ENCODE measurements at regions not wholly inside any gene's neighbourhood (a gene's known extent, or its start where the extent isn't known, plus 50 kb on each side); places are given as distances from the start of the nearest gene placed in this dataset.

GRCh38 chr18:76670564-76671288, 151.6 kb upstream of the ZNF236 start:
- ChIA-PET CTCF (no interaction called here), POLR2A (no interaction called here)
- no peak for DNase-seq
- H3K4me1 Mint-ChIP-seq, result no peaks in the 10 kb centered on the region
- H3K27me3 Mint-ChIP-seq, result peaks cover 10% of the 10 kb centered on the region
- H3K27ac Mint-ChIP-seq, result no peak overlapping the region
- no peaks in the 10 kb centered on the region for H3K9me3 Mint-ChIP-seq
- no peaks in the 10 kb centered on the region for H3K36me3 Mint-ChIP-seq (ENCODE audit: low read depth)
- H3K4me3 Mint-ChIP-seq, result no peak overlapping the region

- Mint-ChIP-seq H3K27me3 (peaks cover 11% of the 10 kb centered on the region), H3K9me3 (no peaks in the 10 kb centered on the region), H3K4me3 (no peak overlapping the region), H3K36me3 (ENCODE audit: low read depth) (no peaks in the 10 kb centered on the region), H3K4me1 (no peaks in the 10 kb centered on the region), H3K27ac (no peak overlapping the region)
- no peak for DNase-seq
- POLR2A ChIA-PET, result no interaction called here
- CTCF ChIA-PET, result no interaction called here
Measured at GRCh38 chr18:76668546-76668945, 153.8 kb upstream of the ZNF236 start.

DNA sequence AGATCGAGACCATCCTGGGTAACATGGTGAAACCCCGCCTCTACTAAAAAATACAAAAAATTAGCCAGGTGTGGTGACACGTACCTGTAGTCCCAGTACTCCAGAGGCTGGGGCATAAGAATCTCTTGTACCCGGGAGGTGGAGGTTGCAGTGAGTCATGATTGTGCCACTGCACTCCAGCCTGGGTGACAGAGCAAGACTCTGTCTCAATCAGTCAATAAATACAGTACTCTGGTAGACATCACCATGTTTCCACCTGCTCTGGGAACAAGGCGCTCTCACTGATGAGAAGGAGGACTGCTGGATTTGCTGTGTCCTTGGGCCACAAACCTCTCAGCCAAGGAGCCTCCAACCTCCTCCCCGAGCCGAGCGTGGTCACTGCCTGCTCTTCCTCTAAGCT, 154.2 kb upstream of the ZNF236 start:
- Mint-ChIP-seq H3K27me3 (peaks cover 12% of the 10 kb centered on the region), H3K4me1 (no peaks in the 10 kb centered on the region), H3K4me3 (no peak overlapping the region), H3K9me3 (no peaks in the 10 kb centered on the region), H3K36me3 (ENCODE audit: low read depth) (no peaks in the 10 kb centered on the region), H3K27ac (no peak overlapping the region)
- ChIA-PET POLR2A (no interaction called here), CTCF (no interaction called here)
- no peak for DNase-seq

DNA sequence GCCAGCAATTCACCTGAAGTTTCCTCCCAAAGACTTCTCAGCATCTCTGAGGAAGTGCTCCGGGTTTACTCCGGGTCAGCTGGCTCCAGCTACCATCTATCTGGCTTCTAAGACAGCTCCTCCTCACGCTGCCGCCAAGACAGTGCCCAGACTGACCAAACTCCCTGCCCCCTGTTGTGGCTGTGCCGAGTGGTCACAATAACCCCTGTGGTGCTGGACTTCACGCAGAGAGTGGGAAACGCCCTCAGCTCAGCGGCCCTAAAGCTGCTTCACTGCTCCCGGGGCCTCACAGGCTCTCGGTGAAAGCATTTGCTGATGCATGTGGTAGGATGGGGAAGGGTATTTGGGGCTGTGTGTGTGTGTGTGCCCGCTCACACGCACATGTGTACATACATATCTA, 154.8 kb upstream of the ZNF236 start:
- no peak overlapping the region for H3K4me3 Mint-ChIP-seq
- no peaks in the 10 kb centered on the region for H3K36me3 Mint-ChIP-seq (ENCODE audit: low read depth)
- H3K4me1 Mint-ChIP-seq, result no peaks in the 10 kb centered on the region
- no peak for DNase-seq
- H3K27me3 Mint-ChIP-seq, result peaks cover 12% of the 10 kb centered on the region
- ChIA-PET CTCF (no interaction called here), POLR2A (no interaction called here)
- H3K9me3 Mint-ChIP-seq, result no peaks in the 10 kb centered on the region
- H3K27ac Mint-ChIP-seq, result no peak overlapping the region

GRCh38 chr18:76662626-76663025, 159.7 kb upstream of the ZNF236 start:
- no peaks in the 10 kb centered on the region for H3K36me3 Mint-ChIP-seq (ENCODE audit: low read depth)
- POLR2A ChIA-PET, result no interaction called here
- H3K27me3 Mint-ChIP-seq, result peaks cover 23% of the 10 kb centered on the region
- DNase-seq, result no peak
- H3K27ac Mint-ChIP-seq, result no peak overlapping the region
- H3K4me1 Mint-ChIP-seq, result peaks cover 9% of the 10 kb centered on the region
- no peak overlapping the region for H3K4me3 Mint-ChIP-seq
- CTCF ChIA-PET, result no interaction called here
- no peaks in the 10 kb centered on the region for H3K9me3 Mint-ChIP-seq

DNA sequence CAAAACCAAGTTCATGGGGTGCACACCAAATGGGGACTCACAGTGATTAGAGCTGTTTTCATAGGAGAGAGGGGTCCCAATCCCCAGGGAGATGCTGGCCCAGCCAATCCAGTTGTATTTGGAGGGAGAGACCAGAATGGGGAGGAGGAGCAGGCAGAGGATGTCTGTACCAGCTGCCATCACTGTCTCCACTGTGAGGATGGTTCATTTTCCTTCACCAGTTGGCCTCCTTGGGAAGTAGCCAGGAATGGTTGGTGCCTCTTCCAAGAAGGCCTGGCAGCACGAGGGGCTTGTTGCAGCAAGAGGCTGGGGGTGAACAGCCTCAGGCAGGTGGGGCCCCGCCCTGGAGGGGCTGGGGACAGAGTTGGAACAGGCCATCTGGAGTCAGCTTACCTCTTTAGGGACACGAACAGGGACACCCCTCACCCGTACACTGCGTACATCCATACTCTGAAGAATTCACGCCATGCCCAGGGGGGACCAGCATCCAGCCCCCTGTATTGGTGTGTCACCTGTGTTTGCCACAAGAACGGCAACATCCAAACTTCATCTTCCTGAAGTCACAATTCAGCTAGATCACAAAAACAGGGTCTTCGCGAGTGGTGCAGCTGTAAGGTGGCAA, 161.7 kb upstream of the ZNF236 start:
- Mint-ChIP-seq H3K4me1 (peaks cover 15% of the 10 kb centered on the region), H3K27me3 (peaks cover 33% of the 10 kb centered on the region), H3K9me3 (no peaks in the 10 kb centered on the region), H3K36me3 (ENCODE audit: low read depth) (no peaks in the 10 kb centered on the region), H3K4me3 (no peak overlapping the region), H3K27ac (no peak overlapping the region)
- ChIA-PET POLR2A (no interaction called here), CTCF (interaction anchor here (0.6 kb wide), 1 partner anchor 395 kb away, joined by 4 read pairs; no protein-coding TSS in a partner anchor)
- DNase-seq, result no peak

DNA sequence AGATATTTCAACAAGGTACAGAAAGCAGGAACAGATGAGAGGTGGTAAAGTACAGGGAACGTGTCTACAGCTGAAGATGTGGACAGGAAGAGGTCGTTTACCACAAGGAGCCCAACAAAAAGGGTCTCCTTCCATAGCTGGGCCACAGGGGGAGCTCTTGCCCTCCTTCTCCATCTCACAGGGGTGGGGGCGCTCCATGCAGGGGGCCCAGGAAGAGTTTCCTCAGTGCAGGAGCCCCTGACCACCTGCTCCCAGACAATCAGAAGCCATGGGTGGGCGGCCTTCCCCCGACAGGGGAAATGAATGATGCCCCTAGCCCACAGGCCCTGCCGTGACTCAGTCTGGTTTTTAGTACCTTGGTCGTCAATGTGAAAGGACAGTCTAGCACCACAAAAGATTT, 163.6 kb upstream of the ZNF516 start:
- Mint-ChIP-seq H3K36me3 (ENCODE audit: low read depth) (no peaks in the 10 kb centered on the region), H3K9me3 (no peaks in the 10 kb centered on the region), H3K27me3 (peaks cover 31% of the 10 kb centered on the region), H3K4me1 (peaks cover 15% of the 10 kb centered on the region), H3K4me3 (no peak overlapping the region), H3K27ac (no peak overlapping the region)
- CTCF ChIA-PET, result interaction anchor here (0.7 to 1.0 kb wide), 2 partner anchors 33 to 185 kb away, joined by 3 to 4 read pairs; no protein-coding TSS in a partner anchor
- DNase-seq, result no peak
- POLR2A ChIA-PET, result no interaction called here

DNA sequence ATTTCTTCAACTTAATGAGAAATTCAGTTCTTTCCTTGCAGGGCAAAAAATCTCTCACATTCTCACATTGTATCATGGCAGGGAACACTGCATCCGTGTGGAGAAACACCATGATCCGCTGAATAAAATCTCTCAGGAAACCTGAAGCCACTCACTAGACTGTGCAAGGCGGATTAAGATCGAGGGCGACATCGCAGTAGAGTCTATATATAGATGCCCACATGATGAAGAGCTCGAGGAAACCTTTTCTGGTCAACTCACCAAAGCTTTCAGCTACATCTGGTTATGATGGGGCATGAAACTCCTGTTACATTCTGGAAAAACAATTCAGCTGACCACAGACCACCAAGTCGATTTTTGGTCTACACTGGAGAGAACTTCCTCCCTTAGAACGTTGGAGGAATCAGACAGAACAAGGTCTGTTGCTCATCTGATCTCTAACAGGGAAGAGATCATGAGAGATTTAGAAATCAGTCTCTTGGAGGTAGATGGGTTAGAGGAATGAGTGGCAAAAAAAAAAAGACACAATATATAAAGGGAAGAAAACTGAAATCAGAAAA, 162.9 kb upstream of the ZNF516 start:
- no peak overlapping the region for H3K27ac Mint-ChIP-seq
- POLR2A ChIA-PET, result no interaction called here
- H3K36me3 Mint-ChIP-seq (ENCODE audit: low read depth), result no peaks in the 10 kb centered on the region
- CTCF ChIA-PET, result interaction anchor here (0.7 to 1.0 kb wide), 3 partner anchors 32 to 826 kb away, joined by 3 to 4 read pairs (median 3); no protein-coding TSS in a partner anchor
- H3K4me1 Mint-ChIP-seq, result peaks cover 15% of the 10 kb centered on the region
- H3K4me3 Mint-ChIP-seq, result no peak overlapping the region
- peaks cover 32% of the 10 kb centered on the region for H3K27me3 Mint-ChIP-seq
- H3K9me3 Mint-ChIP-seq, result no peaks in the 10 kb centered on the region
- DNase-seq, result no peak

DNA sequence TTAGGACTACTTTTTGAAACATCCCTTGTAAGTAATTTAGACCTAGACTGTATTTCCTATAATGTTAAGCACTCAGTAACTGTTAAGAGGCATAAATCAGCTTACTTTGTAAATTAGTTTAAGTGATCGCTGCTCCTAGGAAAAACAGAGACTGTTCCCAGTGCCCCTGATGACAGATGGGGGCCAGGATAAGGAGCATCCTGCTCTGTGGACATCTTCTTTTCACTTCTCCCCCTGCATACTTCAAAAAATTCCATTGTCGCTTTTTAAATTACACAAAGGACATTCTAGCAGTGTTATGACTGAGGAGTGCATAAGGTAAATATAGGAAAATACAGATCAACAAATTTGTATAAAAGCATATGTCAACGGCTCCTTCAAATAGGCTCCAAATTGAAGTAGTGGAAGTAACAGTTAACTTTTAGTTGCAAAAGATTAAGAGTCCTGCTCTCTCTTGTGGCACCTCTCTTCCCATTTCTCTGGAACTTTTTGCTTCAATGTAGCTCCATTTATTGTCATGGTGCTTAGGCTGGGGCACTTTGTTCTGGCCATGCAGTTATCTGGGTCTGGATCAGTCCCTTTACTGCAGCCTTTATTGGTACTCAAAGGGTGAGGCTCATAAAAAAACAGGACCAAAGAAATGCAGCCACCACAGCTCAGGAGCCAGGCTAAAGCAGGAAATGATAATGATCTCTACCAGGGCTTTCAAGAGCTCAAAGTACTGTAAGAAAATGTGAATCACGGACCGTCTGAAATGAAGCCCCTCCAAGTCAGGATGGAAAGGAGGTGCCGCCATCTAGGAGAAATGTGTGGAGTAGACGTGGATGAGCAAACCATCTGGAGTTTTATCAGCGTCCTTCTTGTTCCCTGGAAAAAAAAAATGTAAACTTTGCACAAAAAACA, 162.1 kb upstream of the ZNF516 start:
- H3K36me3 Mint-ChIP-seq (ENCODE audit: low read depth), result no peaks in the 10 kb centered on the region
- ChIA-PET CTCF (interaction anchor here (1.0 kb wide), 2 partner anchors 9 to 31 kb away, joined by 3 read pairs; no protein-coding TSS in a partner anchor), POLR2A (no interaction called here)
- peaks cover 39% of the 10 kb centered on the region for H3K27me3 Mint-ChIP-seq
- DNase-seq, result no peak
- H3K27ac Mint-ChIP-seq, result no peak overlapping the region
- H3K4me1 Mint-ChIP-seq, result peaks cover 15% of the 10 kb centered on the region
- H3K4me3 Mint-ChIP-seq, result no peak overlapping the region
- H3K9me3 Mint-ChIP-seq, result no peaks in the 10 kb centered on the region

DNA sequence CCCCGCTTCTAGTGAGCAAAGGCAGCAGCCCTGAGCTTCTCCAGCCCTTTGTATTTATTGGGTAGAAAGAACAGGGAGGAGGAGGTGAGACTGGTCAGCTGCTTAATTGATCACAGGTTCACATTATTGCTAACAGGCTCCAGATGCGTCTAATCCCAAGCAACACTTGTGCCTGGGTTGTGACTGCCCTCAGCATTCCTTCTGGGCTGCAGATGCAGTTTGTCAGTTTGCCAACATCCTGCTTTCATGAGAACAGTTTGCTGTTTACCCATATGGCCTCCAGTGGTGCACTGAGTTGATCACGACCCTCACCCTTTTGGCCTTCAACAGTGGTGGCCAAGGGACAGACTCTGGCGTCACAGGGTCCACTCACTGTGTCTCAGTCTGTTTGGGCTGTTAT, 159.5 kb upstream of the ZNF516 start:
- Mint-ChIP-seq H3K36me3 (ENCODE audit: low read depth) (no peaks in the 10 kb centered on the region), H3K4me1 (peaks cover 15% of the 10 kb centered on the region), H3K27ac (no peak overlapping the region), H3K27me3 (peaks cover 49% of the 10 kb centered on the region), H3K9me3 (no peaks in the 10 kb centered on the region), H3K4me3 (no peak overlapping the region)
- ChIA-PET CTCF (no interaction called here), POLR2A (no interaction called here)
- DNase-seq, result no peak

DNA sequence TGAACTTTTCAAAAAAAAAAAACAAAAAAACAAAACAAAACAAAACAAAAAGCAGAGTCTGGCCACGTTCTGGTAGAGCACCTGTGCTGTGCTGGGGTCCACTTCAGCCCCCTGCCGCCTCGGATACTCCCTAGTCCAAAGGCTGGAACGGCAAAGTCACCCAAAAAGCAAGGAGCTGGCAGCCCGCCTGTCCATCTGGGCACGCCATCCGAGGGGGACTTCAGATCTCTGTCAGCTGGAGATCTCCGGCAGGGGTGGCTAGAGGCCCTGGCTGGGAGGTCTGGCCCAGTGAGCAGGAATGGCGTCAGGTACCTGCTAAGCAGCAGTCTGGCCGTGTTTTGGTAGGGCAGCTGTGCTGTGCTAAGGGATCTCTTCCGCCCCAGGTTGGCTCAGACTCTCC, 152.3 kb upstream of the ZNF516 start:
- CTCF ChIA-PET, result interaction anchor here (0.6 to 1.3 kb wide), 2 partner anchors 9 to 259 kb away, joined by 3 to 4 read pairs; no protein-coding TSS in a partner anchor
- POLR2A ChIA-PET, result no interaction called here
- H3K36me3 Mint-ChIP-seq (ENCODE audit: low read depth), result no peaks in the 10 kb centered on the region
- no peaks in the 10 kb centered on the region for H3K9me3 Mint-ChIP-seq
- DNase-seq, result no peak
- no peaks in the 10 kb centered on the region for H3K4me1 Mint-ChIP-seq
- peaks cover 21% of the 10 kb centered on the region for H3K27me3 Mint-ChIP-seq
- H3K4me3 Mint-ChIP-seq, result no peak overlapping the region
- no peak overlapping the region for H3K27ac Mint-ChIP-seq

DNA sequence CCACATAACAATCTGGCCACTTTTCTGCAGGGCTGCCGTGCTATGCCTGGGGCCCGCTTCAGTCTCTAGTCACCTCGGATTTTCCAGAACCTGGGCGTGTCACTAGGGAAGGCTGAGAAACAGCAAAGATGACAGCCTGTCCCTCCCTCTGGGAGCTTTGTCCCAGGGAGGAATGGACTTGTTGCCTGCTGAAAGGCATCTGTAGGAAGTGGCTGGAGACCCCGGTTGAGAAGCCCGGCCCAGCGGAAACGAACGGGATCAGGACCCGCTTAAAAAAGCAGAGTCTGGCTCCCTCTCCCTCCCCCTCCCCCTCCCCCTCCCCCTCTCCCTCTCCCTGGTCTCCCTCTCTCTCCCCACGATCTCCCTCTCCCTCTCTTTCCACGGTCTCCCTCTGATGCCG, 149.5 kb upstream of the ZNF516 start:
- Mint-ChIP-seq H3K27ac (no peak overlapping the region), H3K4me1 (no peaks in the 10 kb centered on the region), H3K36me3 (ENCODE audit: low read depth) (no peaks in the 10 kb centered on the region), H3K27me3 (peaks cover 10% of the 10 kb centered on the region), H3K9me3 (no peaks in the 10 kb centered on the region), H3K4me3 (no peak overlapping the region)
- ChIA-PET POLR2A (no interaction called here), CTCF (no interaction called here)
- no peak for DNase-seq

DNA sequence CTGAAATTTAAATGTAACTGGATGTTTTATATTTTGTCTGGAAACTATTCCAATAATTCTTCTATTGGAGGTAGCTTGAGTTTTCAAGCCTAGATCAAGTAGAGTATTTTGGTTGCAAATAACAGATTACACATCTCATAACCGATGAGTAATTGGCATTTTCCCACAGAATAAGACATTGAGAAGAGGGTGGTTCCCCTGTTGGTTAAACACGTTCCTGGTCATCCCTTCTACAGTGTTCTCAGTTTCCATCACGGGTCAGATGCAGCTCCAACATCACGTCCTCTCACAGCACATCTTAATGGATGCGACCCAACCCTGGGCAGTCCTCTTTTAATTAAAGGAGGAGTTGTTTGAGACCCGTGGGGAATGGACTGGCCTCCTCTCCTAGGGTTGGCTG, 149.0 kb upstream of the ZNF516 start:
- CTCF ChIA-PET, result no interaction called here
- Mint-ChIP-seq H3K27me3 (peaks cover 8% of the 10 kb centered on the region), H3K36me3 (ENCODE audit: low read depth) (no peaks in the 10 kb centered on the region), H3K9me3 (no peaks in the 10 kb centered on the region), H3K4me1 (no peaks in the 10 kb centered on the region), H3K27ac (no peak overlapping the region), H3K4me3 (no peak overlapping the region)
- POLR2A ChIA-PET, result no interaction called here
- DNase-seq, result no peak

Data from activated CD4-positive, alpha-beta T cell treated with anti-CD3 and anti-CD28 coated beads, Interleukin-2, amount 10 ng/mL, durations not matched to agents 7 days and 5 days (primary cell).